Stomach (tissue), 8 donors: ENCODE measurements at regions not wholly inside any gene's neighbourhood (a gene's known extent, or its start where the extent isn't known, plus 50 kb on each side); places are given as distances from the start of the nearest gene placed in this dataset.

ENCODE experiments used
- DNase-seq, 2 donors: peaks; one replicate each; pipeline versions ENCODE4 v3.0.0 to v3.0.0-alpha.2; 2013 to 2019
- H3K27ac ChIP-seq, 5 donors: fragments of 200-600 bp in 4 of 5; sonication (generic) in 4 of 5; one replicate each; pipeline ENCODE4 v1.5.1; 2013 to 2019; ENCODE audit warnings: mild to moderate bottlenecking in 1 of 5, moderate library complexity in 1 of 5
- H3K27me3 ChIP-seq, 3 donors: fragments of 200-600 bp; sonication (generic); one replicate each; pipeline ENCODE4 v1.5.1; 2017 to 2019; ENCODE audit warnings: mixed run types in 1 of 3
- H3K36me3 ChIP-seq, 4 donors: fragments of 200-600 bp; sonication (generic); 1 replicate in 3 of 4; 2 replicates in 1 of 4; pipeline ENCODE4 v1.5.1; 2016 to 2019
- H3K4me1 ChIP-seq, 4 donors: fragments of 200-600 bp; sonication (generic); one replicate each; pipeline ENCODE4 v1.5.1; 2016 to 2019
- H3K4me3 ChIP-seq, 4 donors: fragments of 200-600 bp; sonication (generic) in 3 of 4; one replicate each; pipeline ENCODE4 v1.5.1; 2016 to 2019; ENCODE audit warnings: mild to moderate bottlenecking in 1 of 4
- H3K9me3 ChIP-seq, 4 donors: fragments of 200-600 bp; sonication (generic); one replicate each; pipeline ENCODE4 v1.5.1; 2016 to 2019
- EP300 ChIP-seq: sonication (generic); formaldehyde crosslinking; IDR thresholded peaks from one replicate; pipeline ENCODE4 v1.6.1; 2017; ENCODE audit warnings: antibody characterized with exemption
- POLR2A ChIP-seq, 4 donors: fragments of 450-650 bp; IDR thresholded peaks; one replicate each; pipeline ENCODE4 v1.6.1; 2016; ENCODE audit warnings: antibody characterized with exemption in 4 of 4, control low read depth in 2 of 4, mild to moderate bottlenecking in 1 of 4, moderate library complexity in 1 of 4
- POLR2AphosphoS5 ChIP-seq, 3 donors: sonication (generic); formaldehyde crosslinking; IDR thresholded peaks; one replicate each; pipeline ENCODE4 v1.6.1; 2016; ENCODE audit warnings: antibody characterized with exemption in 3 of 3
- WGBS, 5 donors: extraction: QIAGEN DNeasy Blood & Tissue Kit in 3 of 5; methylation state at CpG; one replicate each; pipeline versions ENCODE4 v1.1.5 to v1.1.7; 2013 to 2018; 5-methylcytosine and 5-hydroxymethylcytosine counted together
- intact Hi-C: fragments of 100-400 bp; cut with DNase I; formaldehyde crosslinking; loops from one replicate; pipeline ENCODE4 v1.15.1; 2023; ENCODE audit warnings: low total_unique reads
- TF ChIP-seq, protein P1 (sequence below), 7 experiments: fragments of 450-650 bp in 4 of 7; fragments of 200-600 bp in 3 of 7; sonication (generic) in 3 of 7; IDR thresholded peaks; one replicate each; pipeline ENCODE4 v1.5.1; 2016 to 2019; ENCODE audit warnings: antibody characterized with exemption in 7 of 7, control low read depth in 2 of 7, mild to moderate bottlenecking in 1 of 7
- donor health status: healthy with polysubstance abuse.
- donor health status: Bipolar disorder and iron deficiency.
- donor health status: healthy.

DNA sequence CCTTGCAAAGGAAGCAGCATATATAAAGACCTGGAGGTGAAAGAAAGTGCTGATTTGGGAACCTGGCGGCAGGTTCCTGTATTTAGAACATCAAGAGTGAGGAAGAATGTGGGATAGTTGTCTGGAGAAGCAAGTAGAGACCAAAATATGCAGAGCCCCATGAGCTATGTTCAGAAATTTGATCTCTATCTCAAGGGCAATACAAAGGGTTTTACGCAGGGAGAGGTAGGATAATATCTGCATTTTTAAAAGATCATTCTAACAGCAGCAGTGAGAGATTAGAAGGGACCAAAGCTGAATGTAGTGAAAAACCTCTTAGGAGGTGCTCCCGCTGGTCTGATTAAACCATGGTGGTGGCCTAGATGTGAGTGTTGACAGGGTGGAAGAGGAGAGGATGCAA, 453.9 kb upstream of the PKN2 start:
- no peaks in the 10 kb centered on the region for H3K36me3 ChIP-seq
- WGBS, 5 donors = 91 to 99% (median 95%) methylated on average over 3 of the region's 3 CpGs
- no peaks in the 10 kb centered on the region for H3K4me1 ChIP-seq
- intact Hi-C loops = no loop called here
- no peak overlapping the region for H3K27ac ChIP-seq
- DNase-seq = no peak
- no peaks in the 10 kb centered on the region for H3K9me3 ChIP-seq
- H3K27me3 ChIP-seq = no peaks in the 10 kb centered on the region
- no peak for TF ChIP-seq EP300
- no peak for TF ChIP-seq POLR2A (IDR thresholded peaks at IDR 0.05)
- TF ChIP-seq, protein P1, sequence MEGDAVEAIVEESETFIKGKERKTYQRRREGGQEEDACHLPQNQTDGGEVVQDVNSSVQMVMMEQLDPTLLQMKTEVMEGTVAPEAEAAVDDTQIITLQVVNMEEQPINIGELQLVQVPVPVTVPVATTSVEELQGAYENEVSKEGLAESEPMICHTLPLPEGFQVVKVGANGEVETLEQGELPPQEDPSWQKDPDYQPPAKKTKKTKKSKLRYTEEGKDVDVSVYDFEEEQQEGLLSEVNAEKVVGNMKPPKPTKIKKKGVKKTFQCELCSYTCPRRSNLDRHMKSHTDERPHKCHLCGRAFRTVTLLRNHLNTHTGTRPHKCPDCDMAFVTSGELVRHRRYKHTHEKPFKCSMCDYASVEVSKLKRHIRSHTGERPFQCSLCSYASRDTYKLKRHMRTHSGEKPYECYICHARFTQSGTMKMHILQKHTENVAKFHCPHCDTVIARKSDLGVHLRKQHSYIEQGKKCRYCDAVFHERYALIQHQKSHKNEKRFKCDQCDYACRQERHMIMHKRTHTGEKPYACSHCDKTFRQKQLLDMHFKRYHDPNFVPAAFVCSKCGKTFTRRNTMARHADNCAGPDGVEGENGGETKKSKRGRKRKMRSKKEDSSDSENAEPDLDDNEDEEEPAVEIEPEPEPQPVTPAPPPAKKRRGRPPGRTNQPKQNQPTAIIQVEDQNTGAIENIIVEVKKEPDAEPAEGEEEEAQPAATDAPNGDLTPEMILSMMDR (IDR thresholded peaks at IDR 0.05) = no peak
- no peak for TF ChIP-seq POLR2AphosphoS5 (IDR thresholded peaks at IDR 0.05)
- H3K4me3 ChIP-seq = no peak overlapping the region

DNA sequence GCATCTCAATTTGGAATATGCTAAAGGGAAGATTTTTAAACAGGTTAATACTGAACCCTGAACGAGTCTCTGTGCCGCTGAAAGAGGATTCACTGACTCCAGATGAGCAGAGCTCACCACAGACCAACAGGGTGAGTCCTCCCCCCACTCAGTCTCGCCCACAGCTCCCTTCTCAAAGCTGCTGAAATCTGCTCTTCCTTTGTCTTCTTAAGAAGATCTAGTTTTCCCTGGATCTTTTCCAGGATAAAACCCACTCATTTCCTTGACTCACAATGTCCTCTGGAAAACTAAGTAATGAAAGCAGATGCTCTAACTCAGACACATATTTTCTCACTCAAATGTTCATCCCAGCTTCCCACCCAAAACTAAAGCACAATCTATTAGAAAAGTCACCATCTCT, 447.0 kb upstream of the PKN2 start:
- Histone ChIP-seq H3K27me3 (no peaks in the 10 kb centered on the region), H3K9me3 (peaks cover 0 to 11% (median 8%) of the 10 kb centered on the region in 4 donors), H3K27ac (no peak overlapping the region), H3K36me3 (no peaks in the 10 kb centered on the region), H3K4me3 (no peak overlapping the region), H3K4me1 (no peaks in the 10 kb centered on the region)
- intact Hi-C loops = no loop called here
- TF ChIP-seq, protein P1 (IDR thresholded peaks at IDR 0.05) = no peak
- TF ChIP-seq POLR2A (IDR thresholded peaks at IDR 0.05) (no peak), POLR2AphosphoS5 (IDR thresholded peaks at IDR 0.05) (no peak), EP300 (no peak)
- 58 to 78% (median 63%) methylated on average over 3 of the region's 3 CpGs for WGBS, 5 donors
- DNase-seq = peak in 1 of 2 donors; percentile 66

DNA sequence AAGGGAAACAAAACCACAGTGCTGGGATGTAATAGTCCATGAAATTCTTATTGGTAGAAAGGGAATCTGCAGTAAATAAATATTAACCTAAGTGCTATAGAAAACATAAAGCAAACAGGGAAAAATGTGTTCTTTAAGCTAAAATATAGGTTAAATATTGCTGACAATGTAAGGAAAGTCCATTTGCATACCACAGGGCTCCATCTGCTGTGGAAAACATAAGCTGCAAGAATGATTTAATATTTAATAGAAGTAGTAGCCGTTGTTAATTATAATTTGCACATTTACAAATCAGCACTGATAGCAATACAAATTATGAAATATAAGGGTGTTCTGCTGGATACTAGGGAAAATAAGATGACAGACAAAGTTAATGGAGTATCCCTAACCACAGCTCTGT, 444.9 kb upstream of the PKN2 start:
- 29 to 62% (median 42%) methylated on average over 1 of the region's 1 CpG for WGBS, 5 donors
- Histone ChIP-seq H3K4me3 (no peak overlapping the region), H3K4me1 (no peaks in the 10 kb centered on the region), H3K27me3 (no peaks in the 10 kb centered on the region), H3K9me3 (peaks cover 0 to 11% (median 8%) of the 10 kb centered on the region in 4 donors), H3K27ac (no peak overlapping the region), H3K36me3 (no peaks in the 10 kb centered on the region)
- intact Hi-C loops = no loop called here
- no peak for DNase-seq
- TF ChIP-seq, protein P1 (IDR thresholded peaks at IDR 0.05) = no peak
- no peak for TF ChIP-seq POLR2AphosphoS5 (IDR thresholded peaks at IDR 0.05)
- TF ChIP-seq POLR2A (IDR thresholded peaks at IDR 0.05) = no peak
- no peak for TF ChIP-seq EP300

DNA sequence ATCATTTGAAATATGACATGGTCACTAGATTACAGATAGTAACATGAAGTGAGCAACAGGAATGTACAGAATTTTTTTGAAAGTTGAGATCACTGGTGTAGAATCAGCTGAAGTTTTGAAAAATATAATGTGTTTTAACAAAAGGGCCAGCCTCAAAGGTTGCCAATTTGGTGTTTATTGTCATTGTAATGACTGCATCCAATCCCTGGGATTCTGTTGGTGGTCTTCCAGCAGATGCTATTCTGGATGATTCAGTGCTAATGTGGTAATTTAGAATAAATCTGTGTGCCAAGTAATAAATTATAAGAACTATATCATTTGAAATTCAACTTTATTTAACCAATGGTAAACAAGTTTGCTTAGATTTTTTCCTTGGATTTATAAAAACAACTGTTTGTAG, 436.4 kb upstream of the PKN2 start:
- Histone ChIP-seq H3K9me3 (peaks cover 0 to 5% (median 1%) of the 10 kb centered on the region in 4 donors), H3K4me1 (no peaks in the 10 kb centered on the region), H3K36me3 (no peaks in the 10 kb centered on the region), H3K27me3 (no peaks in the 10 kb centered on the region), H3K4me3 (no peak overlapping the region), H3K27ac (no peak overlapping the region)
- TF ChIP-seq POLR2A (IDR thresholded peaks at IDR 0.05) = no peak
- TF ChIP-seq POLR2AphosphoS5 (IDR thresholded peaks at IDR 0.05) = no peak
- TF ChIP-seq, protein P1 (IDR thresholded peaks at IDR 0.05) = no peak
- no peak for TF ChIP-seq EP300
- intact Hi-C loops = no loop called here
- DNase-seq = peak in 1 of 2 donors; percentile 50

DNA sequence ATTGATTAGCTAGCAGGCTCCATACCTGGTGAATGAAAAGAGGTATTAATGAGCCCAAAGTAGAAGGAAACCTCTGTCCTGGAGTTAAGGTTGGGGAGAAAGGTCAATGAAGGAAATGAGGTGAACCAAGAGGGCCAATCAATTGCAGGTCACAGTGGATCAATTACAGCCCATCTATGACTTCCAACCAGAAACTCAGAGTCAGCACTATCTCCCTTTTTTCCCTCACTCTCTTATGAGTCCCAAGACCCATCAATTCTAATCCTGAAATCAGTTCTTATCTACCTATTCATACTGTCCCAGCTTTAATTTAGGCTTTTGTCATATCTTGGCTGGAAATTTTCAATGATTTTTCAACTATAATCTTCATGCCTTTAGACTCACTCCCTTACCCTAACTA, 433.2 kb upstream of the PKN2 start:
- H3K4me1 ChIP-seq = no peaks in the 10 kb centered on the region
- H3K27me3 ChIP-seq = no peaks in the 10 kb centered on the region
- no peak overlapping the region for H3K27ac ChIP-seq
- intact Hi-C loops = no loop called here
- no peak for DNase-seq
- H3K36me3 ChIP-seq = no peaks in the 10 kb centered on the region
- H3K9me3 ChIP-seq = no peaks in the 10 kb centered on the region
- H3K4me3 ChIP-seq = no peak overlapping the region
- no peak for TF ChIP-seq POLR2A (IDR thresholded peaks at IDR 0.05)
